HUES6 (cell line): ENCODE measurements at regions not wholly inside any gene's neighbourhood (a gene's known extent, or its start where the extent isn't known, plus 50 kb on each side); places are given as distances from the start of the nearest gene placed in this dataset.

Experiments used
- H3K27ac ChIP-seq: 2 replicates; pipeline ENCODE4 v1.7.0; 2013; ENCODE audit warnings: low read depth, mild to moderate bottlenecking, low read length, inconsistent platforms
- H3K27me3 ChIP-seq: 2 replicates; pipeline ENCODE4 v1.6.1; 2013; ENCODE audit warnings: low read length; ENCODE audit not compliant: control insufficient read depth, insufficient read depth
- H3K36me3 ChIP-seq: 2 replicates; pipeline ENCODE4 v1.6.1; 2013; ENCODE audit warnings: low read length; ENCODE audit not compliant: control insufficient read depth, insufficient read depth
- H3K4me1 ChIP-seq: 2 replicates; pipeline ENCODE4 v1.6.1; 2013; ENCODE audit warnings: low read length; ENCODE audit not compliant: control insufficient read depth, insufficient read depth
- H3K4me3 ChIP-seq: 2 replicates; pipeline ENCODE4 v1.5.1; 2013; ENCODE audit warnings: low read depth, low read length
- H3K9ac ChIP-seq: one replicate; pipeline ENCODE4 v1.6.1; 2013; ENCODE audit warnings: mild to moderate bottlenecking, low read length
- H3K9me3 ChIP-seq: 2 replicates; pipeline ENCODE4 v1.6.1; 2013; ENCODE audit warnings: low read depth, low read length; ENCODE audit not compliant: control insufficient read depth, insufficient read depth

- H3K4me3 ChIP-seq, result no peak overlapping the region
- no peak overlapping the region for H3K27ac ChIP-seq
- peaks cover 7% of the 10 kb centered on the region for H3K9me3 ChIP-seq
- no peaks in the 10 kb centered on the region for H3K36me3 ChIP-seq
- H3K27me3 ChIP-seq, result no peaks in the 10 kb centered on the region
- no peak overlapping the region for H3K9ac ChIP-seq
- H3K4me1 ChIP-seq, result peaks cover 24% of the 10 kb centered on the region
Measured at GRCh38 chr9:119967867-119968535, 598.8 kb upstream of the BRINP1 start.

DNA sequence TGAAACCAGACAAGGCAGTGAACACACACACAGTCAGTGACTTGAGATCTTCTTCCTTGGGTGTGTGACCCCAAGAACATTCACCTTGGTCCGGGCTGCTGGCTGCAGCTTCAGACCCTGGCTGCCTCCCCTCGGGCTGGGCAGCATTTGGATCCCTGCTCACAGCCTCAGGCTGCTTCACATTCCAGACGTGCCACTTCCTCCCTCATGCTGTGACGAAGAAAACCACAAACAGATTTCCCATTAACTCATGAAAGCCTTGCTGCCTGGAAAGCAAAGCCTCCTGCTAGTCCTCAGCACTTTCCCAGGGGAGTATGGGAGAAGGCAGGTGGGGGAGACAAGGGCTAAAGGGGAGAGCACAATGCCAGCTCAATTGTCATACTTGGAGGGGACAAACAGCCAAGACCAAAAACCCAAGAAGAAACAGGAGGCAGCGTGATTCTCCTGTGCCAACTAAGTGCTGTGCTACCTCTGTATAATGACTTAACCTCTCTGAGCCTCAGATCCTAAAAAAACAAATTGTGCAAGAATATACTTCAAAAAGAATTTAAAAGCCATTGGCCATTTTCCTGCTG lies 594.6 kb upstream of the BRINP1 start:
- peak overlapping the region; percentile 8 for H3K4me3 ChIP-seq
- peaks cover 7% of the 10 kb centered on the region for H3K9me3 ChIP-seq
- peak overlapping the region; percentile 71; the same call in 1 of the 2 replicates for H3K27ac ChIP-seq
- no peaks in the 10 kb centered on the region for H3K27me3 ChIP-seq
- peaks cover 26% of the 10 kb centered on the region for H3K4me1 ChIP-seq
- H3K36me3 ChIP-seq, result no peaks in the 10 kb centered on the region
- peak overlapping the region; percentile 63 for H3K9ac ChIP-seq

GRCh38 chr9:119963258-119963797 lies 594.1 kb upstream of the BRINP1 start:
- peak overlapping the region; percentile 71; the same call in 1 of the 2 replicates for H3K27ac ChIP-seq
- H3K27me3 ChIP-seq, result no peaks in the 10 kb centered on the region
- no peaks in the 10 kb centered on the region for H3K36me3 ChIP-seq
- H3K9ac ChIP-seq, result peak overlapping the region; percentile 63
- H3K4me3 ChIP-seq, result peak overlapping the region; percentile 8
- H3K4me1 ChIP-seq, result peaks cover 21% of the 10 kb centered on the region
- H3K9me3 ChIP-seq, result peaks cover 7% of the 10 kb centered on the region

GRCh38 chr9:119961774-119962424 lies 592.7 kb upstream of the BRINP1 start:
- H3K9ac ChIP-seq, result no peak overlapping the region
- no peak overlapping the region for H3K4me3 ChIP-seq
- no peaks in the 10 kb centered on the region for H3K36me3 ChIP-seq
- peaks cover under 1% of the 10 kb centered on the region; the same call in 1 of the 2 replicates for H3K9me3 ChIP-seq
- no peak overlapping the region for H3K27ac ChIP-seq
- no peaks in the 10 kb centered on the region for H3K27me3 ChIP-seq
- H3K4me1 ChIP-seq, result peaks cover 21% of the 10 kb centered on the region

DNA sequence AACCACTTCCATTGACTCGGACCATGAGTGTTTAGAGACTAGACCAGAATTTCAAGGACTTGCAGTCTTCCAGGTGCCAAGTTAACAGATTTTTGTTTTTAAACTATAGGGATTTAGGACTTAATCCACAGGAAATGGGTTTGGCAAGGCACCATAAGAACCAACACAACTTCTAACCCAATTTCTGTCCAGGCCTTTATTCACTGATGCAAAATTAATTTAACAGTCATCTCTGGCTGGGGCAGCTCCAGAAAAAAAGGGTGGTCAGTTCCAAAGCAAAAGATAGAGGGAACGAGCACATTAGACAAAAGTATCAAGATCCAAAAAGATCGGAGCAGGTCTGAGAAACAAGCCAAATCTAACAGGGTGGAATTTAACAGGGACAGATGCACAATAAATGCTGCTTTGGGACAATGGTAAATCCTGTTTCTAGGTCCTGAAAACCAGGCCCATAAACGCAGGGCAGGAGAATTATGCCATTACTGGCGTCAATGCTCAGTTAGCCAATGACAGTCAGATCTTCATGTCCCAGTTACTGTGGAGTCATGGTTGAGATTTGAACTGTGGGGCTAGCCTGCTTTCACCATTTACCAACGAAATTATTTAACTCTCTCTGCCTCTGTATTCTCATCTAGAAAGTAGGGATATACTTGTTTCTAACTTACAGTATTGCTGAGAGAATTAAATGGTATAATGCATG lies 590.8 kb upstream of the BRINP1 start:
- Histone ChIP-seq H3K9me3 (no peaks in the 10 kb centered on the region), H3K4me1 (peaks cover 21% of the 10 kb centered on the region), H3K27me3 (no peaks in the 10 kb centered on the region), H3K9ac (no peak overlapping the region), H3K27ac (no peak overlapping the region), H3K36me3 (no peaks in the 10 kb centered on the region), H3K4me3 (no peak overlapping the region)

GRCh38 chr9:119956111-119956510 lies 586.9 kb upstream of the BRINP1 start:
- H3K9me3 ChIP-seq, result no peaks in the 10 kb centered on the region
- H3K27ac ChIP-seq, result no peak overlapping the region
- no peaks in the 10 kb centered on the region for H3K4me1 ChIP-seq
- no peak overlapping the region for H3K9ac ChIP-seq
- H3K27me3 ChIP-seq, result no peaks in the 10 kb centered on the region
- no peak overlapping the region for H3K4me3 ChIP-seq
- no peaks in the 10 kb centered on the region for H3K36me3 ChIP-seq

GRCh38 chr9:119955276-119955675 lies 586.0 kb upstream of the BRINP1 start:
- H3K4me1 ChIP-seq, result peaks cover 2% of the 10 kb centered on the region; the same call in 1 of the 2 replicates
- H3K27me3 ChIP-seq, result no peaks in the 10 kb centered on the region
- no peak overlapping the region for H3K4me3 ChIP-seq
- no peaks in the 10 kb centered on the region for H3K36me3 ChIP-seq
- no peaks in the 10 kb centered on the region for H3K9me3 ChIP-seq
- H3K27ac ChIP-seq, result no peak overlapping the region
- H3K9ac ChIP-seq, result no peak overlapping the region

GRCh38 chr9:119951591-119951990 lies 582.4 kb upstream of the BRINP1 start:
- peaks cover 2% of the 10 kb centered on the region; the same call in 1 of the 2 replicates for H3K4me1 ChIP-seq
- H3K4me3 ChIP-seq, result no peak overlapping the region
- H3K36me3 ChIP-seq, result no peaks in the 10 kb centered on the region
- no peak overlapping the region for H3K9ac ChIP-seq
- H3K27me3 ChIP-seq, result no peaks in the 10 kb centered on the region
- no peaks in the 10 kb centered on the region for H3K9me3 ChIP-seq
- no peak overlapping the region for H3K27ac ChIP-seq

DNA sequence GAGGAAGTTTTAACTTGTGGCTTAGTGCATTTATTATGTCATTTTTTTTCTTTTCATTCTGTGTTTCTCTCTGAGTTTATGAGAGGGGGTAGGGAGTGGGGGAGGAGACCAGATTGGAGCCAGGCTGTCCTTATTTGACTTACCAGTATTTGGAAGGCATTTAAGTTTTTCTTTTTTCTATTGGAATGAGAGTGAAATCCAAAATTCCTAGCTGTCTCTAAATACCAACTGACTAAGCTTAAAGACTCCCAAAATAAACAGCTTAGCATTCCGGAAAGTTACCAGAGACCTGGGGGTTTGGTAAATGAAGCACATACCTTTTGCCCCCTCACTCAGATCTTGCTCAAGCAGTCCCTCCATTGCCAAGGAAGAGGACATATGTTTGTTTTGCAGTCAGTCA lies 581.9 kb upstream of the BRINP1 start:
- no peak overlapping the region for H3K4me3 ChIP-seq
- H3K36me3 ChIP-seq, result no peaks in the 10 kb centered on the region
- H3K4me1 ChIP-seq, result peaks cover 2% of the 10 kb centered on the region; the same call in 1 of the 2 replicates
- no peak overlapping the region for H3K9ac ChIP-seq
- no peaks in the 10 kb centered on the region for H3K27me3 ChIP-seq
- no peaks in the 10 kb centered on the region for H3K9me3 ChIP-seq
- H3K27ac ChIP-seq, result no peak overlapping the region

DNA sequence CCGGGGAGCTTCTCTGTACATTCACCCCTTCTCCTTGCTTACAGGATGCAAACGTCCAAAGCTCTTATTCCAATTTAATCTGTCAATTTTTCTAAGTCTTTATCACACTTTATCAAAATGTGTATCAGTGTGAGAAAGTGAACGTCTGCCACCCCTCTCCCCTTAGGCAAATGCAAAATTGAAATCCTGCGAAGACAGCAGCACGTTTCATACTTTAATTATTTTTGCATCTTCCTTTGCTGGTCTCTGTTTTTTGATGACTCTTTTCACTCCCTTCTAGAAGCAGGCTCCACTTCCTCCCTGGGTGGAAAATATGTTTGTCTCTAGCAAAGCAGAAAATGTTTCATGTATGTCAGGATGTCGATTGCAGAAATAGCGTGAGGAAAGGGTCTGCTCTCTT lies 576.5 kb upstream of the BRINP1 start:
- H3K36me3 ChIP-seq, result no peaks in the 10 kb centered on the region
- H3K27me3 ChIP-seq, result no peaks in the 10 kb centered on the region
- H3K4me1 ChIP-seq, result no peaks in the 10 kb centered on the region
- no peaks in the 10 kb centered on the region for H3K9me3 ChIP-seq
- no peak overlapping the region for H3K27ac ChIP-seq
- H3K4me3 ChIP-seq, result no peak overlapping the region
- no peak overlapping the region for H3K9ac ChIP-seq
